ENCODE measurements at regions not wholly inside any gene's neighbourhood (a gene's known extent, or its start where the extent isn't known, plus 50 kb on each side); places are given as distances from the start of the nearest gene placed in this dataset.

DNA sequence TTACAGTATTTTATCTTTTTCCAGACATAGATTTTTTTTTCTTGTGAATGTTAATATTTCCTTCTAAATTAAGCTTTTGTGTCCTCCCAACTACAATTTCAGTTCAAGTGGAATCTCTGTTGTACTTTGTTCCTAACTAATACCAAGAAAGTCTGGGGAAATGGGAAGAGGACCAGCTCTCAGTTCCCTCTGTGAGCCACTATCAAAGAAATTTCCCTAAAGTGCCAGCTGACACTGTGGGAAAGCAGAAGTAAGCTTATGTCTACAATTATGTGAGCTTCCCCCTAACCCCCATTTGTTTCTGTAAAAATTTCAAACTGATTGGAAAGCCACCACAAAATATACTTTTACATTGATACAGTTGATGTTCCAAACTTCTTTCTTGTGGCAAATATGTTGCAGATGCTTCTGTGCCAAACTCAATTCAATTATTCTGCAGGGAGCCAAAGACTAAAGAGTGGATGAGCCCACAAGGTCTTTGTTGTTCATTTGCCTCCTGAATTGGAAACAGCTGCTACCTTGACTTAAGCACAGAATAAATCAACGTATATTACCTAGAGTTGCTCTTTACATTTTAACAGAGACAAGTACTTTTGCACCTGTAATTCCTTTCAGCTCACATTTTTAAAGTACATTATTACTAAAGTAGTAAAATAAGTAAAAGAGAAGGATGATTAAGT, 306.6 kb downstream of the PTH2R start (continued):
- TF ChIP-seq HDAC2 (IDR thresholded peaks at IDR 0.05; ENCODE audit: borderline replicate concordance in 1 of 2, low read depth in 2 of 2, low read length in 2 of 2): no peak
- no peak for TF ChIP-seq RNF2 (IDR thresholded peaks at IDR 0.05; ENCODE audit: borderline replicate concordance, low read depth, low read length, missing control alignments, poor library complexity, severe bottlenecking)
- no peak for TF ChIP-seq YY1 (IDR thresholded peaks at IDR 0.05; ENCODE audit: low read depth, low read length)
- TF ChIP-seq GTF2F1 (IDR thresholded peaks at IDR 0.05; ENCODE audit: borderline replicate concordance, low read depth, low read length): no peak
